HG02938 (cell line): ENCODE measurements at regions not wholly inside any gene's neighbourhood (a gene's known extent, or its start where the extent isn't known, plus 50 kb on each side); places are given as distances from the start of the nearest gene placed in this dataset.

ENCODE experiments used
- ATAC-seq: cut with Tn5 transposase; IDR thresholded peaks from one replicate; pipeline ENCODE4 v1.9.1; 2021; ENCODE audit warnings: mild to moderate bottlenecking, moderate library complexity; ENCODE audit not compliant: unreplicated experiment

DNA sequence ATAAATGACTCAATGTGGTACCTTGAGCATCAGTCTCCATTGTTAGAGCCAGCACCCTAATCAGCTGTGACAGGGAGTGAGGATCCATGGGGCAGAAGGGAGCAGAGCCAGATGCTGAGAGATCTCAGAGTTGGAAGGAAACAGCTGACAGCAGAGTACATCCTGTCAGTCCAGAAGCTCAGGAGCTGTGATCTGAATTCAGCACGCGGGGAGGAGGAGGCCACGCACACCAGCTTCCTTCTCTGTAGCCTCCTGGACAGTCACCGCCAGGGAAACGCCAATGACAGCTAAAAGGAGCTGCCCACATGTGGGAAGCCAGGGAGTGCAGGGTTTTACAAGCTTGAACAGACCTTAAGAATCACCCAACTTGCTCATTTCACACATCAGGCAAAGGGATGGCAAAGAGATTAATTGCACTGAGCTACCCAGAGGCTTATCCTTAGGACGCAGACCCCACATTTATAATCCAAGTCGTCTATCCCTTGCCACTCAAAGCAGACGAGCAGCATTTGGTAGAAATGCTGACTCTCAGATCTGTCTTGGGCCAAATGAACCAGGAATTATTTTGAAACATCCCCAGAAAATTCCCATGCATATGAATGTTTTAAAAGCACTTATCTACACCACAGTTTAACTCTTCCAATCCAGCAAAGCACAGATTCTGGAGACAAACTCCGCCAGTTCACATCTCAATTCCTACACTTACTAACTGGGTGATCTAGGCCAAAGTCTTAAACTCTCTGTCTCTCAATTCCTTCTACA is 322.6 kb upstream of the TMTC1 start:
- ATAC-seq, result no peak

DNA sequence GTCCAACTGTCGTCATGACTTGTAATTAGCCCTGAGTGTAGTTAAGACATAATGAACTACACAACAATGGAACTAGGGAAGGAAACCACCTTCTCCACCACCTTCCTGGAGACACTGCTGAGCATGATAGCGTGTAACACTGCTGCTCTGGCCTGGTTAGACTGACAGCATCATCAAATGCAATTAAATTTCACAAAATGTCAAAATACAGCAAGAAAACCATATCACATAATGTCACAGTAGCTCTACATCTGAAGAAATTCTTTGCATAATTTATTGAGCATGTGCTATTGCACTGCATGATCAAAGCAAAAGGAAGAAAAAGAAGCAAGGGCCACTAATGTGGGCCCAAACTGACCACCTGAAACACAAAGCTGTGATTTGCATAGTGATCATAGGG is 321.8 kb upstream of the TMTC1 start:
- ATAC-seq, result no peak

DNA sequence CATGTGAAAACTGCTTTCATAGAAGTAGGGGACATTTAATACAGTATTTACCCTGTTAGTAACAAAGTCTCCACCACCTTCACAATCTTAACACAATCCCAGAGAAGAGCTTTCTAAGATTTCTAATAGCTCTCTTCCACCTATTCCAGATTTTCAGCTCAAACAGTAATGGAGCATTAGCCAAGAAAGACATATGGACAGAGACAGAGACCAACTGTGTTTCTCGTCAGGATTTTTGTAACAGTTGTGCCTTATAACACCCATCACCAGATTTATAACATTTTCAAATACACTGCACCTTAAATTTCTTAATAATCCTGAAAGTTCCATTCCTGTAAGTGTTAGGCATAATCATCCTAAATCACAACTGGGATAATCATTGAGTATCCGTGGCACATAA is 321.2 kb upstream of the TMTC1 start:
- no peak for ATAC-seq

DNA sequence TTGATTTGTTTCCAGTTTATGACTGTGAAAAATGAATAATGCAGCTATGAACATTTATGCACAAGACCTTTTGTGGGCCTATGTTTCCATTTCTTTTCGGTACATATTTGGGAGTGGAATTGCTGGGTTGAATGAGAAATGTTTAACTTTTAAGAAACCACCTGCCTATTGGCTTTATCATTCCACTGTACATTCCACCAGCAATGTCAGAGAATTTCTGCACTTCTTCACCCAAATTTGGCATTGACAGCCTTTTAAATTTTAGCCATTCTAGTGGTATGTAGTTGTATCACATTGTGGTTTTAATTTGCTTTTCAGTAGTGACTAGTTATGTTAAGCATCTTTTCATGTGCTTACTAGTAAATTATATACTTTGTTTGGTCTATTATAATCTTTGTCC is 317.0 kb upstream of the TMTC1 start:
- ATAC-seq, result no peak

DNA sequence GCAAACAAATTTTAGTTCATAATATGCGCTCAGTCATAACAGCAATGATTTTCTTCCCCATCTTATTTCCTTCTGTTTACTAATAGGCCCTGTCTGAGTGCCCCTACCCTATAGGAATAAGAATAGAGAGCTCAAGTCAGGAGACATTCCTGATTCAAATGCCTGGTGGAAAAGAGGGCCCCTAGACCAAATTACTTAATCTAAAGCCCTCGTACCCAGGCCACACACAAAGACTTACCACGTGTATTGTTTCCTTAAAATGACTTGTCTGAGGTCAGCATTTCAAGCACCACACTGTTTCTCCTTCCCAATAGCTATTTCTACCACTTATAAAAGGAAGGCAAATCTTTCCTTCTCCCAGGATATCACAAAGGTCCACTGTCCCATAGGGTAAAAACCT is 314.9 kb upstream of the TMTC1 start:
- ATAC-seq, result no peak

DNA sequence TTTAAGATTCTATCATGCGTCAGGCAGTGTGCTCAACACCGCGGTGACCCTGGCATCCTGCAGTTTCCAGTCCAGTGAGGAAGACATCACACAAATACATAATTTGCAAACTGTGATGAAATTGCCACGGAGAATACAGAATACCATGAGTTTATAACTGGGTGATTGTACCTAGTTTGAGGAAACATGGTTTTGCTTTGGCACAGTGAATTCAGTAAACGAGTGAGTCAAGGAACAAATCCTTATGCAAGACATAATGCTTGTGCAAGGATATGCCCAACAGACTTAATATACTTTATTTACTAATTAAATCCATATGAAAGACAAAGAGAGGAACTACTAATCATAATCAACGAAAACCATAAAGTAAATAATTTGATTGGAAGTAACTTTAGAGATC is 311.8 kb upstream of the TMTC1 start:
- no peak for ATAC-seq

DNA sequence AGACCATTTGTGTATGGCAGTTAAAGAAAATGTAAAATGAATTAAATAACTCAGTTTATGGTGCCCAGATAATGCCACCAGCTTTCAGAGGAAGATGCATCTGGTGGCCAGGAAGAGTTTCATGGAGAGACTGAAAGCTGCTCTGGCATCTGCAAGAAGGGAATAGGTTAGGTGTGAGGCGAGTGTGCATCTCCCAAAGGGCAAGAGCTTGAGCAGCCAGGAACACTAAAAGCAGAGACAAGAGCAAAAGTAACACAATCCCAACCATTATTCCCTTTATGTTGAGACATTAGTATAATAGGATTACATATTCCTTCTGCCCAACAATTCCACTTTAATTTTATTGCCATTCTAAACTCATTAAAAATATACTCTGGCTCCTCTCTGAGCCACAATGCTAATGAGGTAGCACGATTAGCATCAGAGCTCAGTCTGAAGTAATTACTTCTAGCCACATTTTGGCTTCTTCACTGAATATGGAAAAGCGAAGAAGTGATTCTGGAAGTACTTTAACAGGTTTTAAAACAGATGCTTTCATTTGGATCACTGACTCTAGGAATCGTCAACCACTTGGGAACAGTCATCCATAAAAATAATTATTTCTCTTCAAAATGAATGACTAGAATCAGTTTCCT is 309.4 kb upstream of the TMTC1 start:
- ATAC-seq, result no peak

- ATAC-seq, result no peak
Measured at GRCh38 chr12:30090258-30090657, 306.5 kb upstream of the TMTC1 start.

GRCh38 chr12:30088259-30088995 is 304.7 kb upstream of the TMTC1 start:
- no peak for ATAC-seq

DNA sequence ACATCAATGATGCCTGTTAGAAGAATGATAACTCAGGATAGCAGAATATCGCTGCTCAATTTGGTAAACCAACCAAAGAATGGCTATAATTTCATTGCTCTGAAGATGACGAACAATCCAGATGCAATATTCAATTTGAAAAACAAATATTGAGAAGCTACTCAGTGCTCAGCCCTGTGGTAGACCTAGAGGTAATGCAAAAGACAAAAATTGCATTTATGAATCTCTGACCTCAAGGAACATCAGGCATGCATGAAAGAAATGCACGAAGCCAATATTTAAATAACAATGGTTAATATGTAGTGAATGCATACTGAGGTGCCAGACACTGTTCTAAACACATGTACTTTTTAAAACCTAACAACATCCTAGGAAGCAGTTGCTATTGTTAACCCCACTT is 298.6 kb upstream of the TMTC1 start:
- ATAC-seq, result no peak

GRCh38 chr12:30074916-30075315 is 291.2 kb upstream of the TMTC1 start:
- no peak for ATAC-seq

DNA sequence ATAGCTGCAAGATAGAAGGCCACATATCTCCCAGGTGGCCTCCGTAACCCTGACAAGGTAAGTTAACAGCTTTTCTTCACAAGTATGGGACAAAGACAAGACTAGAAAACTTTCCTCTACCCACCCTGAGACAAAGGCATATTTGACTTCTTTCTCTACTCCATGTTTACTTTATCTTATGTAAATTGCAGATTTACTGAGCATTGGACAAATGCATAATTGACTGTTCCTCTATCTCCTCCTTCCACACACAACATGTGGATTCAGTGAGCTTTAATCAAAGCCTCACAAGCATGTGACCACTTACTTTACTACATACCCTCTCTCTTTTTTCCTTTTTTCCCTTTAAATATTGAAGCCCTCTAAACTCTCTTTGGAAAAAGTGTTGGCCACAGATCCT is 289.1 kb upstream of the TMTC1 start:
- no peak for ATAC-seq

DNA sequence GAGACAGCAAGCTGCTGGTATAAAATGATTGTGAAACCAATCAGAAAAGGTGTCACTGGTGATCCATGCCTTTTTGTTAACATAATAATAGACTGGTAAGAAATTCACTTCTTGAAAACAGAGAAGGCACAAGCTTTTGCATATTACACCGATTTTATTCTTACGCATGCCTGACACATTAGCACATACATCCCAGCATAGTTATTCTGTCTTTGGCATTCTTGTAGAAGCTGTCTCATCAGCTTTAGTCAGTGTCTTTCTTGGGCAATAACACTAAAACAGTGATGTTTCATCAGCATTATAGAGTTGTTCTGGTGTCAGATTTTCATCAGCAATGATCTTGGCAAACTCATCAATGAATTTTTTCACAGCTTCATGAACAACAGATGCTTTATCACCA is 283.4 kb upstream of the TMTC1 start:
- no peak for ATAC-seq

GRCh38 chr12:30064906-30065305 is 281.2 kb upstream of the TMTC1 start:
- no peak for ATAC-seq

GRCh38 chr12:30063435-30063945 is 279.7 kb upstream of the TMTC1 start:
- ATAC-seq, result no peak

DNA sequence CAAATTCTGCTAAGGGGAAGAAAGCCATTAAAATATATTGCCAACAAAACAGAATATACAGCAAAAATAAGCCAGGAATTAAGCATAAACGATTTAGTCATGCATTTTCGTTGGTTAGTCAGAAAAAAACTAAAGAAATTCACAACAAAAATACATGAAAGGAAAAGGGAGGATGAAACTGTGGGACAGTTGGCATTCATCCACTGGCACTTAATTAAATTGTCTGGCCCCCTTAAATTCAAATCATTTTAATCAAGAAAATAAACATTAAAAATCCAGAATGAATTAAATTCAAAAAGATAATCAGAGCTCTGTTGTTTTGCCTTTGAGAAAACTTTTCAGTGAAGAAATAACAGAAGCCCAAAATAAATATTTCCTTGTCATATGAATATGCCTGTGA is 264.6 kb upstream of the TMTC1 start:
- no peak for ATAC-seq

GRCh38 chr12:30047516-30048254 is 263.9 kb upstream of the TMTC1 start:
- ATAC-seq, result no peak

GRCh38 chr12:30046376-30046775 is 262.6 kb upstream of the TMTC1 start:
- ATAC-seq, result no peak

- ATAC-seq, result no peak
Measured at GRCh38 chr12:30045171-30045570, 261.4 kb upstream of the TMTC1 start.

- ATAC-seq, result no peak
Measured at GRCh38 chr12:30044206-30044605, 260.5 kb upstream of the TMTC1 start.

- no peak for ATAC-seq
Measured at GRCh38 chr12:30043151-30043847, 259.6 kb upstream of the TMTC1 start.
